GM19463 (cell line): ENCODE measurements at regions not wholly inside any gene's neighbourhood (a gene's known extent, or its start where the extent isn't known, plus 50 kb on each side); places are given as distances from the start of the nearest gene placed in this dataset.
"Not testable (repeated sequence)": the region's sequence is repeated elsewhere in the genome, so short reads cannot be mapped to it uniquely, and the experiment has no call there.

Experiments used
- ATAC-seq: cut with Tn5 transposase; IDR thresholded peaks from one replicate; pipeline ENCODE4 v1.9.1; 2021; ENCODE audit warnings: mild to moderate bottlenecking, moderate library complexity; ENCODE audit not compliant: unreplicated experiment

DNA sequence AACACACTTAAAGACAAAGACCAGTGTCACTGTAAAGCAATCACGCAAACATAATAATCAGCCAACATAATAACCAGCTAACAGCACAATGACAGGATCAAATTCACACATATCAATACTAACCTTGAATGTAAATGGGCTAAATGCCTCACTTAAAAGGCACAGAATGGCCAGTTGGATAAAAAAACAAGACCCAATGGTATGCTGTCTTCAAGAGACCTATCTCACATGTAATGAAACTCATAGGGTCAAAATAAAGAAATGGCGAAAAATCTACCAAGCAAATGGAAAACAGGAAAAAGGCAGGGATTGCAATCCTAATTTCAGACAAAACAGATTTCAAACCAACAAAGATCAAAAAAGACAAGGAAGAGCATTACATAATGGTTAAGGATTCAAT, 78.2 kb upstream of the RAB12 start:
- ATAC-seq = not testable (repeated sequence)

DNA sequence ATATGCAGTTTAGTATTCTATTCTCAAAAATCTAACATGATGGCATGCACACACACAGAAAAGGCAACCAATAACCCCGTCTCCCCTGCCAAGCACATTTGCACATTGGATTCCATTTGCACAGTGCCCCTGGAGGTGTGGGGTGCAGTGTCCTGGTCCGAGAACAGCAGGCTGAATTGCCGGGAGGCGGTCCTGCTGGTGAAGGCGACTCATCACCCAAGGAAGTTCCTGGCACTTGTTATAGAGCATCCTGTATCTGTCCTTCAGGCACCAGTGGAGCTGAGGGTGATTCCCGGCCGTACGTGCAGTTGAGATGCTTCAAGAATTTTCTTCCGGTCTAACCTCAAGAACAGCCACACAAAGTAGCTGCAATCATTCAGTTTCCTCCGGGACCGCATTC, 73.0 kb upstream of the RAB12 start:
- ATAC-seq = no peak

DNA sequence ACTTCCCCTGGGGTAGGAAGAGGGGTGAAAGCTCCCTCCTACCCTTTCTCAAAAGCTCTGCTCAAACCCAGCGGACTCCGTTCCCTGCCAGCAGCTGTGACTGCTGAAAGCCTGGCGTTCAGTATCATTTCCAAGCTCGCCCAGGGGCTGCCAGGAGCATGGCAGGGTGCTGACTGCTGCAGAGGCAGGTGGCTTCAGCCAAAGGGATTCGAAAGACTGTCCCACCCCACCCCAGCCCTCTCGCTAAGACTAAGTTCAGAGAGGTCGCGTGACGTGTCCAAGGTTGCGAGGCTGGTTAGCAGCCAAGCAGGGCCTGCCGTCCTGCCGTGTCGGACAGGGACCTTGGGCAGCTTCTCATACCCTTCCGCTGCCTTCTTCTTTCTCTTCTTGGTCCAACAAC, 72.3 kb upstream of the RAB12 start:
- ATAC-seq = no peak

- no peak for ATAC-seq
These were observed 71.8 kb upstream of the RAB12 start for GRCh38 chr18:8537400-8537799.

DNA sequence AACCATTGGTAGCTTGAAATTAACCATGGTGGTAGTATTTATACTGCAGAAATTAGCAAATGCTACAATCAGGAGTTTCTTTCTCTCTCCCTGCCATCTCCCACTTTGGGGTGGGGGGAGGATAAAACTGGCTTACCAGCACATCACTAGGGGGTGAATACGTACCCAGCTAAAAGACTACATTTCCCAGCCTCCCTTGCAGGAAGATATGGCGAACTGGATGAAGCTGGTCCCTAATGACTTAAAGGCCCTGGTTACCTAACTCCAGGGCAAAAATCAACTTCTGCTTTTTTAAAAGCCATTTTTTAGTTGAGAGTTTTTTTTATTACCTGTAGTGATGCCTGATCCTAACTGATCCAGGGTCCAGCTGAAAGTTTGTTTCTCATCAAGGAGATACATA, 70.3 kb upstream of the RAB12 start:
- ATAC-seq = no peak

- ATAC-seq = no peak
These were observed 62.6 kb upstream of the RAB12 start for GRCh38 chr18:8546677-8547076.

DNA sequence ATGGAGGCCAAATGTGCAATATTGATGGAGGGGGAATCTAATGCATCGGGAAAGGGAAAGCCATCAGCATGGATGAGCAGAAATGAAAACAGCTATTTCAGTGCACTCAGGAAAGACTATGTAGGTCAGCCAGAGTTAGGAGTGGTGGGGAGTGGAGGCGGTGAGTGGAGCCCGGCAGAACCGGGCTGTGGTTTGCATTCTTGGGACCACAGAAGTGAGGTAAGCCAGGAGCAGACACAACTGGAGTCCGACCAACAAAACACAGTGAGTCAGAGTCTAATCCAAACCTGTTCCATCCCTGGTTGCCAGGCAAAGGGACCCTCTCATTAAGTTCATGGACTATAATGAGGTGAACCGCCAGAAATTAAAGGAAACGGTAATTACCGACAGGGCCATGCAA, 61.1 kb upstream of the RAB12 start:
- ATAC-seq = no peak

DNA sequence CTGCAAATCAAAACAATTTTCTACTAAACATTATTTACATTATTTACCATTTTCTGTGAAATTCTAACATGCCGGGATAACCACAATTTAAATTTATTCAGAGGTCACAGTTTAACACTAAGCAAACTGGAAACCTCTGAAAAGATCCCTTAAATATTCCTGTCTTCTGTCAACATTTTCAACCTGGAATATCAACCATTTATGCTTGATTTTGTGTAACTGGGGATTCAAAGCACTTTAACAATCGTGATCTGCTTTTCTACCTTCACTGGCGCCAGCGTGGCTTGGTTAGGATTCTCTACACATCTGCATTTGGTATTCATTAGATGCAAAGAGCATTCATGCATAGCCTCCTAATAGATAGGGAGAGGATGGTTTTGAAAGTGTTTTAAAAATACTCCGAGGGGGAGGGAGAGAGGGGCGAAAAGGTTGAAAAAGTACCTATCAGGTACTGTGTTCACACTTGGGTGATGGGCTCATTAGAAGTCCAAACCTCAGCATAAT, 59.9 kb upstream of the RAB12 start:
- ATAC-seq = no peak

GRCh38 chr18:8552151-8552550, 57.1 kb upstream of the RAB12 start:
- ATAC-seq = no peak

- ATAC-seq = no peak
These were observed 54.9 kb upstream of the RAB12 start for GRCh38 chr18:8554354-8554753.

- ATAC-seq = no peak
These were observed 52.8 kb upstream of the RAB12 start for GRCh38 chr18:8556424-8556823.
